A549 (cell line): ENCODE measurements at regions not wholly inside any gene's neighbourhood (a gene's known extent, or its start where the extent isn't known, plus 50 kb on each side); places are given as distances from the start of the nearest gene placed in this dataset.

Experiments used
- ATAC-seq, 2 experiments: fragments of 200-7000 bp in 1 of 2; fragments of >200 bp in 1 of 2; cut with Nextera tagmentation in 1 of 2; cut with Tn5 transposase in 1 of 2; 3 replicates each; pipeline versions ENCODE4 v1.8.0 to v1.9.1; 2018 to 2020; ENCODE audit warnings: mild to moderate bottlenecking in 1 of 2, moderate library complexity in 1 of 2
- CTCF ChIA-PET: fragments of 300-600 bp; sonication (Branson Sonifier 250); formaldehyde crosslinking; extraction: SDS; loops from one replicate; lab custom pipeline; 2021; ENCODE audit warnings: antibody characterized with exemption, inconsistent platforms; lab: Yijun Ruan, JAX
- POLR2A ChIA-PET: fragments of 350-600 bp; formaldehyde crosslinking; extraction: SDS; loops from one replicate; lab custom pipeline; 2021; ENCODE audit warnings: antibody characterized with exemption, inconsistent platforms; lab: Yijun Ruan, JAX
- DNase-seq, 2 experiments: peaks; one replicate each; pipeline versions ENCODE4 v3.0.0 to v3.0.0-alpha.2; 2011 to 2016; ENCODE audit warnings: low read depth in 1 of 2, low spot score in 1 of 2
- FAIRE-seq: peaks from 2 replicates; lab custom pipeline; 2011; peaks lifted over from hg19 to GRCh38; lab: Jason Lieb, UNC
- H3K27ac ChIP-seq, 2 experiments: fragments of >200 bp; sonication (Bioruptor Twin); formaldehyde crosslinking; 3 replicates each; pipeline ENCODE4 v1.5.1; 2016 to 2017
- H3K4me1 ChIP-seq: fragments of >200 bp; sonication (Bioruptor Twin); formaldehyde crosslinking; 3 replicates; pipeline ENCODE4 v1.6.1; 2016
- H3K4me2 ChIP-seq: fragments of >200 bp; sonication (Bioruptor Twin); formaldehyde crosslinking; 3 replicates; pipeline ENCODE4 v1.6.1; 2016
- H3K4me3 ChIP-seq: fragments of >200 bp; sonication (Bioruptor Twin); formaldehyde crosslinking; 3 replicates; pipeline ENCODE4 v1.5.1; 2016
- H3K9me3 ChIP-seq: fragments of >200 bp; sonication (Bioruptor Twin); formaldehyde crosslinking; 3 replicates; pipeline ENCODE4 v1.6.1; 2016
- ATOH8 ChIP-seq: fragments of 250-450 bp; sonication (Bioruptor Pico); IDR thresholded peaks from 2 replicates; pipeline ENCODE4 v1.5.0; 2020; ENCODE audit warnings: low read depth, mild to moderate bottlenecking, moderate library complexity
- BCL3 ChIP-seq: fragments of >200 bp; sonication (Bioruptor Twin); formaldehyde crosslinking; IDR thresholded peaks from 3 replicates; pipeline ENCODE4 v1.6.1; 2016
- CHD4 ChIP-seq: fragments of 200-600 bp; sonication (generic); IDR thresholded peaks from 2 replicates; pipeline ENCODE4 v1.6.1; 2016; ENCODE audit warnings: antibody characterized with exemption, mild to moderate bottlenecking, borderline replicate concordance
- EHF ChIP-seq: fragments of 250-450 bp; sonication (Bioruptor Pico); IDR thresholded peaks from 2 replicates; pipeline ENCODE4 v1.5.0; 2020; ENCODE audit warnings: mild to moderate bottlenecking
- EHMT2 ChIP-seq: fragments of 200-600 bp; sonication (generic); IDR thresholded peaks from 2 replicates; pipeline ENCODE4 v1.6.1; 2016; ENCODE audit warnings: antibody characterized with exemption, low read depth, mild to moderate bottlenecking, moderate library complexity
- ELK1 ChIP-seq: fragments of 150-350 bp; IDR thresholded peaks from 2 replicates; pipeline ENCODE4 v1.6.1; 2014; ENCODE audit warnings: low read depth, mild to moderate bottlenecking, low read length
- FOSL2 ChIP-seq, 2 experiments: fragments of 450-650 bp in 1 of 2; fragments of >200 bp in 1 of 2; sonication (Bioruptor Twin) in 1 of 2; formaldehyde crosslinking; IDR thresholded peaks; 2 replicates each; pipeline versions ENCODE4 v1.5.0 to v1.6.1; 2016 to 2020; ENCODE audit warnings: mild to moderate bottlenecking in 1 of 2, moderate library complexity in 1 of 2
- FOXS1 ChIP-seq: fragments of 250-450 bp; sonication (Bioruptor Pico); IDR thresholded peaks from 2 replicates; pipeline ENCODE4 v1.5.0; 2020; ENCODE audit warnings: mild to moderate bottlenecking, moderate library complexity
- HMGXB4 ChIP-seq: fragments of 250-450 bp; sonication (Bioruptor Pico); IDR thresholded peaks from 2 replicates; pipeline ENCODE4 v1.5.0; 2021; ENCODE audit warnings: mild to moderate bottlenecking, moderate library complexity, borderline replicate concordance
- HOXA7 ChIP-seq: fragments of 250-450 bp; sonication (Bioruptor Pico); IDR thresholded peaks from 2 replicates; pipeline ENCODE4 v1.5.0; 2020; ENCODE audit warnings: mild to moderate bottlenecking, moderate library complexity
- HOXB13 ChIP-seq: fragments of 250-450 bp; sonication (Bioruptor Pico); IDR thresholded peaks from 2 replicates; pipeline ENCODE4 v1.5.0; 2020; ENCODE audit warnings: low read depth, mild to moderate bottlenecking, moderate library complexity
- JUNB ChIP-seq: fragments of >200 bp; sonication (Bioruptor Twin); formaldehyde crosslinking; IDR thresholded peaks from 2 replicates; pipeline ENCODE4 v1.6.1; 2016
- KDM1A ChIP-seq: fragments of 200-600 bp; sonication (generic); IDR thresholded peaks from 2 replicates; pipeline ENCODE4 v1.6.1; 2016; ENCODE audit warnings: low read depth, mild to moderate bottlenecking
- MAX ChIP-seq: IDR thresholded peaks from 2 replicates; pipeline ENCODE4 v1.6.1; 2012
- NFE2L2 ChIP-seq: fragments of 150-350 bp; conservative IDR thresholded peaks from 2 replicates; pipeline ENCODE4 v1.6.1; 2014; ENCODE audit warnings: low read length
- RAD21 ChIP-seq, 2 experiments: fragments of >200 bp in 1 of 2; sonication (Bioruptor Twin) in 1 of 2; formaldehyde crosslinking in 1 of 2; IDR thresholded peaks in 1 of 2; conservative IDR thresholded peaks in 1 of 2; 2 replicates in 1 of 2; 3 replicates in 1 of 2; pipeline ENCODE4 v1.6.1; 2012 to 2018; ENCODE audit warnings: inconsistent platforms in 1 of 2
- RCOR1 ChIP-seq: fragments of 150-350 bp; IDR thresholded peaks from 2 replicates; pipeline ENCODE4 v1.6.1; 2014; ENCODE audit warnings: antibody characterized with exemption, low read length, low read depth
- REST ChIP-seq: fragments of 200-600 bp; sonication (generic); IDR thresholded peaks from 2 replicates; pipeline ENCODE4 v1.6.1; 2016; ENCODE audit warnings: antibody characterized with exemption, mild to moderate bottlenecking, moderate library complexity
- TFCP2L1 ChIP-seq: fragments of 250-450 bp; sonication (Bioruptor Pico); IDR thresholded peaks from 2 replicates; pipeline ENCODE4 v1.5.0; 2021; ENCODE audit warnings: mild to moderate bottlenecking
- TP53 ChIP-seq: fragments of 250-450 bp; sonication (Bioruptor Pico); IDR thresholded peaks from 2 replicates; pipeline ENCODE4 v1.5.0; 2021; ENCODE audit warnings: mild to moderate bottlenecking, moderate library complexity
- ZNF302 ChIP-seq: fragments of 250-450 bp; sonication (Bioruptor Pico); IDR thresholded peaks from 2 replicates; pipeline ENCODE4 v1.9.0; 2021; ENCODE audit warnings: inconsistent platforms, mild to moderate bottlenecking, moderate library complexity
- ZSCAN20 ChIP-seq: fragments of 250-450 bp; sonication (Bioruptor Pico); IDR thresholded peaks from 2 replicates; pipeline ENCODE4 v1.8.0; 2022; ENCODE audit warnings: mild to moderate bottlenecking, moderate library complexity
- WGBS: methylation state at CpG from one replicate; pipeline ENCODE4 v1.1.6; 2017; ENCODE audit errors: missing lambda C conversion rate; 5-methylcytosine and 5-hydroxymethylcytosine counted together

- TF ChIP-seq ATOH8 (CRISPR knock-in tag) (no peak), ZNF302 (no peak)
Observed at GRCh38 chr9:27864644-27865438, 291.6 kb upstream of the C9orf72 start (continued).

GRCh38 chr9:27866741-27867140, 293.5 kb upstream of the C9orf72 start:
- no peaks in the 10 kb centered on the region for H3K4me1 ChIP-seq
- 29% methylated on average over 4 of the region's 4 CpGs for WGBS
- no peaks in the 10 kb centered on the region for H3K9me3 ChIP-seq
- FAIRE-seq (no peak), DNase-seq (no peak), ATAC-seq (no peak)
- TF ChIP-seq EHF, result no peak
- TF ChIP-seq TP53 (CRISPR knock-in tag), result no peak
- CTCF ChIA-PET, result no interaction called here
- POLR2A ChIA-PET, result no interaction called here
- H3K4me2 ChIP-seq, result no peak overlapping the region
- H3K27ac ChIP-seq, result no peak overlapping the region
- no peak overlapping the region for H3K4me3 ChIP-seq

GRCh38 chr9:27870404-27870803, 297.1 kb upstream of the C9orf72 start:
- no peak for DNase-seq
- H3K27ac ChIP-seq, result no peak overlapping the region
- H3K4me2 ChIP-seq, result no peak overlapping the region
- TF ChIP-seq FOXS1, result no peak
- no peak for TF ChIP-seq RAD21 (conservative IDR thresholded peaks at IDR 0.05 in 1 of 2, IDR thresholded peaks at IDR 0.05 in 1 of 2)
- TF ChIP-seq RCOR1, result no peak
- no peak for TF ChIP-seq MAX
- TF ChIP-seq TP53 (CRISPR knock-in tag), result no peak
- no peak for TF ChIP-seq TFCP2L1
- no peak for TF ChIP-seq FOSL2 (IDR thresholded peaks at IDR 0.05)
- TF ChIP-seq FOSL2 (CRISPR knock-in tag; IDR thresholded peaks at IDR 0.05), result no peak
- no peak for TF ChIP-seq HMGXB4 (CRISPR knock-in tag)
- no peak for TF ChIP-seq KDM1A
- TF ChIP-seq ZSCAN20 (CRISPR knock-in tag), result no peak
- no peak for TF ChIP-seq ZNF302
- no peak for TF ChIP-seq HOXA7 (CRISPR knock-in tag)
- POLR2A ChIA-PET, result no interaction called here
- no peak overlapping the region for H3K4me3 ChIP-seq
- CTCF ChIA-PET, result no interaction called here
- no peaks in the 10 kb centered on the region for H3K9me3 ChIP-seq
- no peak for ATAC-seq
- no peaks in the 10 kb centered on the region for H3K4me1 ChIP-seq
- WGBS, result 6% methylated on average over 5 of the region's 5 CpGs
- FAIRE-seq, result no peak

- 0% methylated on average over 3 of the region's 3 CpGs for WGBS
- Histone ChIP-seq H3K4me2 (no peak overlapping the region), H3K4me3 (no peak overlapping the region), H3K9me3 (no peaks in the 10 kb centered on the region), H3K27ac (no peak overlapping the region), H3K4me1 (no peaks in the 10 kb centered on the region)
- DNase-seq (no peak), ATAC-seq (no peak), FAIRE-seq (no peak)
- POLR2A ChIA-PET, result no interaction called here
- CTCF ChIA-PET, result interaction anchor here (0.6 kb wide), 1 partner anchor 239 kb away, joined by 3 read pairs; no protein-coding TSS in a partner anchor
- no peak for TF ChIP-seq BCL3
- TF ChIP-seq ZSCAN20 (CRISPR knock-in tag), result no peak
- TF ChIP-seq RCOR1, result no peak
- TF ChIP-seq CHD4, result no peak
- TF ChIP-seq JUNB, result no peak
- no peak for TF ChIP-seq HOXB13 (CRISPR knock-in tag)
- TF ChIP-seq EHMT2, result no peak
- no peak for TF ChIP-seq NFE2L2
- no peak for TF ChIP-seq TFCP2L1
- TF ChIP-seq REST, result no peak
- no peak for TF ChIP-seq ELK1
Observed at GRCh38 chr9:27880156-27880555, 306.9 kb upstream of the C9orf72 start.
